ENCODE measurements at regions not wholly inside any gene's neighbourhood (a gene's known extent, or its start where the extent isn't known, plus 50 kb on each side); places are given as distances from the start of the nearest gene placed in this dataset.

GRCh38 chr2:236656166-236656565 lies 86.5 kb downstream of the ACKR3 start:
- TF ChIP-seq JUN (CRISPR knock-in tag; IDR thresholded peaks at IDR 0.05) (no peak), CTCF (IDR thresholded peaks at IDR 0.05) (no peak), PREB (CRISPR knock-in tag; IDR thresholded peaks at IDR 0.05; ENCODE audit: borderline replicate concordance) (no peak), USF1 (CRISPR knock-in tag; IDR thresholded peaks at IDR 0.05) (no peak), ATF3 (CRISPR knock-in tag; conservative IDR thresholded peaks at IDR 0.05) (no peak)
